Activated T-helper 1 cell treated with anti-CD3 and anti-CD28 coated beads, Interleukin-12 subunit alpha, Interleukin-12 subunit beta, Interleukin-2, Interleukin-4 antibody, amounts not matched to agents 30 ng/mL and 10 ng/mL and 1 ng/mL, durations not matched to agents 14 hours and 24 hours and 36 hours (primary cell): ENCODE measurements at regions not wholly inside any gene's neighbourhood (a gene's known extent, or its start where the extent isn't known, plus 50 kb on each side); places are given as distances from the start of the nearest gene placed in this dataset.
"Not testable (repeated sequence)": the region's sequence is repeated elsewhere in the genome, so short reads cannot be mapped to it uniquely, and the experiment has no call there.

Experiments
- DNase-seq: peaks from one replicate; pipeline ENCODE4 v3.0.0; 2021; ENCODE audit warnings: low spot score
- H3K27ac Mint-ChIP-seq: one replicate; pipeline ENCODE4 v1.8.0; 2021; ENCODE audit warnings: mild to moderate bottlenecking, mixed read lengths
- H3K27me3 Mint-ChIP-seq: one replicate; pipeline ENCODE4 v1.8.0; 2022; ENCODE audit warnings: mild to moderate bottlenecking, moderate library complexity, mixed read lengths; ENCODE audit not compliant: insufficient read depth
- H3K36me3 Mint-ChIP-seq: one replicate; pipeline ENCODE4 v1.8.0; 2021; ENCODE audit warnings: low read depth, mixed read lengths
- H3K4me1 Mint-ChIP-seq: one replicate; pipeline ENCODE4 v1.8.0; 2021; ENCODE audit warnings: low read depth, mixed read lengths
- H3K4me3 Mint-ChIP-seq: one replicate; pipeline ENCODE4 v1.8.0; 2021; ENCODE audit warnings: mild to moderate bottlenecking, moderate library complexity, mixed read lengths
- H3K9me3 Mint-ChIP-seq: one replicate; pipeline ENCODE4 v1.8.0; 2021; ENCODE audit warnings: mixed read lengths
- intact Hi-C: fragments of 100-400 bp; cut with micrococcal nuclease; formaldehyde crosslinking; loops from one replicate; pipeline ENCODE4 v1.15.1; 2024

GRCh38 chr16:54985156-54985555, 54.5 kb downstream of the IRX5 start:
- H3K36me3 Mint-ChIP-seq = no peaks in the 10 kb centered on the region
- no peaks in the 10 kb centered on the region for H3K4me1 Mint-ChIP-seq
- intact Hi-C loops = no loop called here
- H3K27ac Mint-ChIP-seq = no peak overlapping the region
- no peak for DNase-seq
- no peaks in the 10 kb centered on the region for H3K27me3 Mint-ChIP-seq
- no peak overlapping the region for H3K4me3 Mint-ChIP-seq
- no peaks in the 10 kb centered on the region for H3K9me3 Mint-ChIP-seq

- no peaks in the 10 kb centered on the region for H3K9me3 Mint-ChIP-seq
- H3K36me3 Mint-ChIP-seq = no peaks in the 10 kb centered on the region
- intact Hi-C loops = no loop called here
- no peak overlapping the region for H3K4me3 Mint-ChIP-seq
- no peak for DNase-seq
- no peaks in the 10 kb centered on the region for H3K27me3 Mint-ChIP-seq
- no peaks in the 10 kb centered on the region for H3K4me1 Mint-ChIP-seq
- H3K27ac Mint-ChIP-seq = no peak overlapping the region
These were observed 55.0 kb downstream of the IRX5 start for GRCh38 chr16:54985668-54986067.

GRCh38 chr16:54986409-54986808, 55.7 kb downstream of the IRX5 start:
- Mint-ChIP-seq H3K4me3 (no peak overlapping the region), H3K36me3 (no peaks in the 10 kb centered on the region), H3K27ac (no peak overlapping the region), H3K27me3 (no peaks in the 10 kb centered on the region), H3K4me1 (no peaks in the 10 kb centered on the region), H3K9me3 (no peaks in the 10 kb centered on the region)
- no peak for DNase-seq
- intact Hi-C loops = no loop called here

GRCh38 chr16:54987081-54987480, 56.4 kb downstream of the IRX5 start:
- Mint-ChIP-seq H3K36me3 (no peaks in the 10 kb centered on the region), H3K27me3 (no peaks in the 10 kb centered on the region), H3K9me3 (no peaks in the 10 kb centered on the region), H3K4me3 (no peak overlapping the region), H3K27ac (no peak overlapping the region), H3K4me1 (no peaks in the 10 kb centered on the region)
- no peak for DNase-seq
- intact Hi-C loops = no loop called here

GRCh38 chr16:54991525-54991924, 60.9 kb downstream of the IRX5 start:
- DNase-seq = no peak
- Mint-ChIP-seq H3K4me1 (no peaks in the 10 kb centered on the region), H3K27me3 (peaks cover 2% of the 10 kb centered on the region), H3K9me3 (no peaks in the 10 kb centered on the region), H3K36me3 (no peaks in the 10 kb centered on the region), H3K27ac (no peak overlapping the region), H3K4me3 (no peak overlapping the region)
- intact Hi-C loops = no loop called here

- intact Hi-C loops, DNase-seq, H3K27ac Mint-ChIP-seq, H3K4me1 Mint-ChIP-seq, H3K27me3 Mint-ChIP-seq, H3K9me3 Mint-ChIP-seq, H3K4me3 Mint-ChIP-seq, H3K36me3 Mint-ChIP-seq: not testable (repeated sequence)
These were observed 61.3 kb downstream of the IRX5 start for GRCh38 chr16:54991946-54992345.

GRCh38 chr16:54993106-54993895, 62.6 kb downstream of the IRX5 start:
- Mint-ChIP-seq H3K27ac (no peak overlapping the region), H3K27me3 (peaks cover 2% of the 10 kb centered on the region), H3K36me3 (no peaks in the 10 kb centered on the region), H3K9me3 (no peaks in the 10 kb centered on the region), H3K4me3 (no peak overlapping the region), H3K4me1 (no peaks in the 10 kb centered on the region)
- DNase-seq = no peak
- intact Hi-C loops = no loop called here

GRCh38 chr16:54996186-54996585, 65.5 kb downstream of the IRX5 start:
- no peak for DNase-seq
- Mint-ChIP-seq H3K27me3 (peaks cover 2% of the 10 kb centered on the region), H3K9me3 (no peaks in the 10 kb centered on the region), H3K36me3 (no peaks in the 10 kb centered on the region), H3K27ac (no peak overlapping the region), H3K4me3 (no peak overlapping the region), H3K4me1 (no peaks in the 10 kb centered on the region)
- intact Hi-C loops = no loop called here

- intact Hi-C loops = no loop called here
- no peaks in the 10 kb centered on the region for H3K4me1 Mint-ChIP-seq
- H3K4me3 Mint-ChIP-seq = no peak overlapping the region
- peaks cover 2% of the 10 kb centered on the region for H3K27me3 Mint-ChIP-seq
- no peak overlapping the region for H3K27ac Mint-ChIP-seq
- DNase-seq = no peak
- no peaks in the 10 kb centered on the region for H3K9me3 Mint-ChIP-seq
- H3K36me3 Mint-ChIP-seq = no peaks in the 10 kb centered on the region
These were observed 68.2 kb downstream of the IRX5 start for GRCh38 chr16:54998834-54999233.

GRCh38 chr16:54999481-54999880, 68.8 kb downstream of the IRX5 start:
- no peak for DNase-seq
- Mint-ChIP-seq H3K27me3 (peaks cover 2% of the 10 kb centered on the region), H3K4me3 (no peak overlapping the region), H3K27ac (no peak overlapping the region), H3K36me3 (no peaks in the 10 kb centered on the region), H3K4me1 (no peaks in the 10 kb centered on the region), H3K9me3 (no peaks in the 10 kb centered on the region)
- intact Hi-C loops = no loop called here

- Mint-ChIP-seq H3K4me3 (no peak overlapping the region), H3K27ac (no peak overlapping the region), H3K4me1 (no peaks in the 10 kb centered on the region), H3K9me3 (no peaks in the 10 kb centered on the region), H3K27me3 (no peaks in the 10 kb centered on the region), H3K36me3 (no peaks in the 10 kb centered on the region)
- intact Hi-C loops = no loop called here
- no peak for DNase-seq
These were observed 69.9 kb downstream of the IRX5 start for GRCh38 chr16:55000595-55000994.

GRCh38 chr16:55001931-55002330, 71.3 kb downstream of the IRX5 start:
- no peak for DNase-seq
- no peaks in the 10 kb centered on the region for H3K36me3 Mint-ChIP-seq
- H3K9me3 Mint-ChIP-seq = no peaks in the 10 kb centered on the region
- intact Hi-C loops = no loop called here
- no peak overlapping the region for H3K4me3 Mint-ChIP-seq
- H3K27me3 Mint-ChIP-seq = no peaks in the 10 kb centered on the region
- H3K27ac Mint-ChIP-seq = no peak overlapping the region
- no peaks in the 10 kb centered on the region for H3K4me1 Mint-ChIP-seq

GRCh38 chr16:55002419-55002818, 71.8 kb downstream of the IRX5 start:
- H3K4me1 Mint-ChIP-seq = no peaks in the 10 kb centered on the region
- H3K27me3 Mint-ChIP-seq = no peaks in the 10 kb centered on the region
- H3K27ac Mint-ChIP-seq = no peak overlapping the region
- H3K9me3 Mint-ChIP-seq = no peaks in the 10 kb centered on the region
- intact Hi-C loops = no loop called here
- no peak for DNase-seq
- H3K36me3 Mint-ChIP-seq = no peaks in the 10 kb centered on the region
- no peak overlapping the region for H3K4me3 Mint-ChIP-seq

- H3K4me1 Mint-ChIP-seq = no peaks in the 10 kb centered on the region
- no peaks in the 10 kb centered on the region for H3K27me3 Mint-ChIP-seq
- intact Hi-C loops = no loop called here
- no peaks in the 10 kb centered on the region for H3K9me3 Mint-ChIP-seq
- no peak overlapping the region for H3K4me3 Mint-ChIP-seq
- no peak for DNase-seq
- no peak overlapping the region for H3K27ac Mint-ChIP-seq
- H3K36me3 Mint-ChIP-seq = no peaks in the 10 kb centered on the region
These were observed 72.6 kb downstream of the IRX5 start for GRCh38 chr16:55003306-55003705.
